Loucy (cell line): ENCODE measurements at regions not wholly inside any gene's neighbourhood (a gene's known extent, or its start where the extent isn't known, plus 50 kb on each side); places are given as distances from the start of the nearest gene placed in this dataset.

ENCODE experiments used
- H2AFZ ChIP-seq: fragments of 200-600 bp; sonication (generic); 2 replicates; pipeline ENCODE4 v1.6.0; 2016; ENCODE audit warnings: antibody characterized with exemption, mild to moderate bottlenecking, low read length, moderate library complexity
- H3F3A ChIP-seq: fragments of 200-600 bp; 2 replicates; pipeline ENCODE4 v1.6.0; 2016; ENCODE audit warnings: antibody characterized with exemption, low read depth, mild to moderate bottlenecking
- H3K27me3 ChIP-seq: fragments of 200-600 bp; sonication (generic); 2 replicates; pipeline ENCODE4 v1.6.1; 2014; ENCODE audit warnings: low read length, mild to moderate bottlenecking; ENCODE audit not compliant: insufficient read depth, poor library complexity, severe bottlenecking
- H3K36me3 ChIP-seq: fragments of 200-600 bp; sonication (generic); 2 replicates; pipeline ENCODE4 v1.6.1; 2016; ENCODE audit warnings: low read length; ENCODE audit not compliant: insufficient read depth
- H3K4me1 ChIP-seq: fragments of 200-600 bp; sonication (generic); 2 replicates; pipeline ENCODE4 v1.5.1; 2014; ENCODE audit warnings: low read length, mild to moderate bottlenecking; ENCODE audit not compliant: insufficient read depth, poor library complexity, severe bottlenecking
- H3K4me2 ChIP-seq: fragments of 200-600 bp; sonication (generic); 2 replicates; pipeline ENCODE4 v1.6.0; 2014; ENCODE audit warnings: antibody characterized with exemption, low read length, low read depth, mild to moderate bottlenecking; ENCODE audit not compliant: poor library complexity, severe bottlenecking
- H3K4me3 ChIP-seq: fragments of 200-600 bp; sonication (generic); 2 replicates; pipeline ENCODE4 v1.5.1; 2014; ENCODE audit warnings: low read length, mild to moderate bottlenecking, mixed read lengths; ENCODE audit not compliant: poor library complexity, severe bottlenecking
- H3K79me2 ChIP-seq: fragments of 200-600 bp; sonication (generic); 2 replicates; pipeline ENCODE4 v1.6.1; 2014; ENCODE audit warnings: low read length; ENCODE audit not compliant: insufficient read depth
- H3K9ac ChIP-seq: fragments of 200-600 bp; sonication (generic); 2 replicates; pipeline ENCODE4 v1.6.0; 2014; ENCODE audit warnings: mild to moderate bottlenecking, low read depth, low read length, moderate library complexity; ENCODE audit not compliant: poor library complexity, severe bottlenecking
- H3K9me2 ChIP-seq: fragments of 200-600 bp; sonication (generic); replicated peaks from 2 replicates; pipeline ENCODE4 v1.6.1; 2016; ENCODE audit warnings: low read depth, low read length, mixed read lengths
- H3K9me3 ChIP-seq: fragments of 200-600 bp; sonication (generic); 2 replicates; pipeline ENCODE4 v1.6.1; 2014; ENCODE audit warnings: mild to moderate bottlenecking, antibody characterized with exemption, low read length, low read depth; ENCODE audit not compliant: insufficient read depth
- H4K20me1 ChIP-seq: fragments of 200-600 bp; sonication (generic); 2 replicates; pipeline ENCODE4 v1.6.0; 2014; ENCODE audit warnings: antibody characterized with exemption, low read length, mild to moderate bottlenecking; ENCODE audit not compliant: insufficient read depth, poor library complexity, severe bottlenecking
- CTCF ChIP-seq: fragments of 200-600 bp; sonication (generic); conservative IDR thresholded peaks from 2 replicates; pipeline ENCODE4 v1.5.1; 2014; ENCODE audit warnings: mild to moderate bottlenecking, antibody characterized with exemption, low read length
- EZH2phosphoT487 ChIP-seq: fragments of 200-600 bp; IDR thresholded peaks from 2 replicates; pipeline ENCODE4 v1.6.1; 2018; ENCODE audit warnings: antibody characterized with exemption, mild to moderate bottlenecking, moderate library complexity, borderline replicate concordance

- no peaks in the 10 kb centered on the region for H3K79me2 ChIP-seq
- H3K36me3 ChIP-seq = no peaks in the 10 kb centered on the region
- no peaks in the 10 kb centered on the region for H3F3A ChIP-seq
- no peaks in the 10 kb centered on the region for H3K9me2 ChIP-seq
- H3K4me2 ChIP-seq = no peak overlapping the region
- no peak overlapping the region for H3K4me3 ChIP-seq
- H3K4me1 ChIP-seq = no peaks in the 10 kb centered on the region
- no peak overlapping the region for H3K9ac ChIP-seq
- no peaks in the 10 kb centered on the region for H4K20me1 ChIP-seq
- no peak overlapping the region for H2AFZ ChIP-seq
- H3K9me3 ChIP-seq = no peaks in the 10 kb centered on the region; the same call in 1 of the 2 replicates
- H3K27me3 ChIP-seq = no peaks in the 10 kb centered on the region
- TF ChIP-seq EZH2phosphoT487 = no peak
- no peak for TF ChIP-seq CTCF
Measured at GRCh38 chr5:67575087-67575486, 378.5 kb upstream of the CD180 start.

GRCh38 chr5:67561151-67561932, 364.7 kb upstream of the CD180 start:
- peaks cover 10% of the 10 kb centered on the region for H3K4me1 ChIP-seq
- peaks cover 4% of the 10 kb centered on the region for H3K9me3 ChIP-seq
- no peaks in the 10 kb centered on the region; the same call in 1 of the 2 replicates for H3K36me3 ChIP-seq
- H3K27me3 ChIP-seq = no peaks in the 10 kb centered on the region
- H4K20me1 ChIP-seq = no peaks in the 10 kb centered on the region
- no peak overlapping the region for H3K9ac ChIP-seq
- no peaks in the 10 kb centered on the region for H3F3A ChIP-seq
- H3K4me3 ChIP-seq = no peak overlapping the region
- peak overlapping the region; percentile 41 for H3K4me2 ChIP-seq
- H2AFZ ChIP-seq = peak overlapping the region; percentile 82; the same call in 1 of the 2 replicates
- no peaks in the 10 kb centered on the region for H3K79me2 ChIP-seq
- TF ChIP-seq EZH2phosphoT487 (no peak), CTCF (no peak)
- H3K9me2 ChIP-seq = no peaks in the 10 kb centered on the region

GRCh38 chr5:67552773-67553172, 356.2 kb upstream of the CD180 start:
- H3K4me1 ChIP-seq = peaks cover 8% of the 10 kb centered on the region
- TF ChIP-seq CTCF = no peak
- TF ChIP-seq EZH2phosphoT487 = no peak
- no peaks in the 10 kb centered on the region for H3K9me3 ChIP-seq
- H3K4me2 ChIP-seq = no peak overlapping the region
- no peak overlapping the region for H3K4me3 ChIP-seq
- H3K36me3 ChIP-seq = no peaks in the 10 kb centered on the region
- 0 out of 2 replicates have a peak overlapping the region, but pooled peaks have one; percentile 14 for H2AFZ ChIP-seq
- H4K20me1 ChIP-seq = no peaks in the 10 kb centered on the region
- no peak overlapping the region for H3K9ac ChIP-seq
- H3F3A ChIP-seq = no peaks in the 10 kb centered on the region
- no peaks in the 10 kb centered on the region for H3K79me2 ChIP-seq
- H3K9me2 ChIP-seq = no peaks in the 10 kb centered on the region
- no peaks in the 10 kb centered on the region for H3K27me3 ChIP-seq
